ENCODE measurements at regions not wholly inside any gene's neighbourhood (a gene's known extent, or its start where the extent isn't known, plus 50 kb on each side); places are given as distances from the start of the nearest gene placed in this dataset.

DNA sequence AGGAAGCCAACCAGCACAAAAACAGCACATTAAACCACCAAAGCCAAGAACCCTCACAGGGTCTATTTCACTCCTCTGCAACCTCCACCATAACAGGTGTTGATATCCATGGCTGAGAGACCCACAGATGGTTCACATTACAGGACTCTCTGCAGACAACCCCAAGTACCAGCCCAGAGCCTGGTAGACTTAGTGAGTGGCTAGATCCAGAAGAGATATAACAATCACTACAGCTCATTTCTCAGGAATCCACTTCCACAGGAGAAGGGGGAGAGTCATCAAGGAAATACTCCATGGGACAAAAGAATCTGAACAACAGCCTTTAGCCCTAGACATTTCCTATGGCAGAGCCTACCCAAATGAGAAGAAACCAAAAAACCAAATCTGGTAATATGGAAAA, 168.1 kb upstream of the CD96 start:
- no peak for DNase-seq (ENCODE audit: low read depth)
- TF ChIP-seq, protein P1, sequence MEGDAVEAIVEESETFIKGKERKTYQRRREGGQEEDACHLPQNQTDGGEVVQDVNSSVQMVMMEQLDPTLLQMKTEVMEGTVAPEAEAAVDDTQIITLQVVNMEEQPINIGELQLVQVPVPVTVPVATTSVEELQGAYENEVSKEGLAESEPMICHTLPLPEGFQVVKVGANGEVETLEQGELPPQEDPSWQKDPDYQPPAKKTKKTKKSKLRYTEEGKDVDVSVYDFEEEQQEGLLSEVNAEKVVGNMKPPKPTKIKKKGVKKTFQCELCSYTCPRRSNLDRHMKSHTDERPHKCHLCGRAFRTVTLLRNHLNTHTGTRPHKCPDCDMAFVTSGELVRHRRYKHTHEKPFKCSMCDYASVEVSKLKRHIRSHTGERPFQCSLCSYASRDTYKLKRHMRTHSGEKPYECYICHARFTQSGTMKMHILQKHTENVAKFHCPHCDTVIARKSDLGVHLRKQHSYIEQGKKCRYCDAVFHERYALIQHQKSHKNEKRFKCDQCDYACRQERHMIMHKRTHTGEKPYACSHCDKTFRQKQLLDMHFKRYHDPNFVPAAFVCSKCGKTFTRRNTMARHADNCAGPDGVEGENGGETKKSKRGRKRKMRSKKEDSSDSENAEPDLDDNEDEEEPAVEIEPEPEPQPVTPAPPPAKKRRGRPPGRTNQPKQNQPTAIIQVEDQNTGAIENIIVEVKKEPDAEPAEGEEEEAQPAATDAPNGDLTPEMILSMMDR (conservative IDR thresholded peaks at IDR 0.05; ENCODE audit: control insufficient read depth, insufficient read depth, low read depth, low read length), result no peak
- no peak overlapping the region for H3K4me3 ChIP-seq (ENCODE audit: control insufficient read depth, low read depth, low read length)

DNA sequence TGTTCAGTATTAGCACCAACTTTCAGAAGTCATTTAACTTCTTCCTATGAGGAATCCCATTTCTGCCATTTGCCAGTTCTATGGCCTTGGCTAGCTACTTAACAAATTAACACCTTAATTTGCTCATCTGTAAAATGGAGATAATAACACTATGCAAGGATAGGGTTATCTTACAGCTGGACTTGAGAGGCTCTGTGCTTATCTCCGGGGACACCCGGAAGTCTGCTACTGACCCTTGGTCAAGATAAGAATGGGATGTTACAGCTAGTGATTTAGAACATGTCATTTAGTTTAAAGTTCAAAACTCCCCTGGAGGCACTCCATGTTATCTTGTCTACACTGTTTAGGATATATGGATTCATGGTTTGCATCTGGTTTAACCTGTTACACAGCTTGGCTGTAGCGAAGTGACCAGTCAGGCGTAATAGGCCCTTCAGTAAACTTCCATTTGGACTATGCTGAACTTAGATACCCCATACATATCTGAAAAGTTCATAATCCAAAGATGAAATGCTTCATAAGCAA, 156.0 kb upstream of the CD96 start:
- no peak overlapping the region for H3K4me3 ChIP-seq (ENCODE audit: control insufficient read depth, low read depth, low read length)
- TF ChIP-seq, protein P1 (conservative IDR thresholded peaks at IDR 0.05; ENCODE audit: control insufficient read depth, insufficient read depth, low read depth, low read length), result no peak
- DNase-seq (ENCODE audit: low read depth), result no peak

DNA sequence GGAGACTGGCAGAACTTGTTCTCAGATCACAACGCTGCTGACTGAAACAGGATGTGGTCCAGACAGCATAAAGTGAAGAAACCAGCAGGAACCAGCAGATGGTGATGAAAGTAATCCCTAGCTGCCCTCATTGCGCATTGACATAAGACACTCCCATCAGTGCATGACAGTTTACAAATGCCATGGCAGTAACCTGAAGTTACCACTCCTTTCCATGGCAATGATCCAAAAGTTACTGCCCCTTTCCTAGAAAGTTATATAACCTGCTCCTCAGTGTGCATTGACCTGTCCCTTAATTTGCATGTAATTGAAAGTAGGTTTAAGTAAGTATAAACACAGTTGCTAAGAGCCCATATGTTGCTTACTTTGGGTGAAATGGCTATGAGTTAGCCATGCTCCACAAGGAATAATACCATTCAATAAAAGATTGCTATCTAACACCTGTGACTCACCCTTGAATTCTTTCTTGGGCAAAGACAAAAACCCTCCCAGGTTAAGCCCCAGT, 149.1 kb upstream of the CD96 start:
- TF ChIP-seq, protein P1 (conservative IDR thresholded peaks at IDR 0.05; ENCODE audit: control insufficient read depth, insufficient read depth, low read depth, low read length), result no peak
- no peak overlapping the region for H3K4me3 ChIP-seq (ENCODE audit: control insufficient read depth, low read depth, low read length)
- no peak for DNase-seq (ENCODE audit: low read depth)

DNA sequence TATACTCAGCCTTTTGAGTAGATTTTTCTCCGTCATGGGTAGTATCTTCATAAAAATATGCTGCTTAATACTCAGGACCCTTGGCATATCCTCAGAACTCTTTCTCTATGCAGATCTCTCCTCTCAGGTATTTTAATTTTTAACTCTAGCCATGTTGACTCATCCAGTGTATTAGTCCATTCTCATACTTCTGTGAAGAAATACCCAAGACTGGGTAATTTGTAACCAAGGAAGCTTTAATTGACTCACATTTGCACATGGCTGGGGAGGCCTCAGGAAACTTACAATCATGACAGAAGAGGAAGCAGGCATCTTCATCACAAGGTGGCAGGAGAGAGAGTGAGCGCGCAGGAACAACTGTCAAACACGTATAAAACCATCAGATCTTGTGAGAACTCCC, 129.3 kb upstream of the CD96 start:
- TF ChIP-seq, protein P1 (conservative IDR thresholded peaks at IDR 0.05; ENCODE audit: control insufficient read depth, insufficient read depth, low read depth, low read length), result no peak
- DNase-seq (ENCODE audit: low read depth), result no peak
- H3K4me3 ChIP-seq (ENCODE audit: control insufficient read depth, low read depth, low read length), result no peak overlapping the region

DNA sequence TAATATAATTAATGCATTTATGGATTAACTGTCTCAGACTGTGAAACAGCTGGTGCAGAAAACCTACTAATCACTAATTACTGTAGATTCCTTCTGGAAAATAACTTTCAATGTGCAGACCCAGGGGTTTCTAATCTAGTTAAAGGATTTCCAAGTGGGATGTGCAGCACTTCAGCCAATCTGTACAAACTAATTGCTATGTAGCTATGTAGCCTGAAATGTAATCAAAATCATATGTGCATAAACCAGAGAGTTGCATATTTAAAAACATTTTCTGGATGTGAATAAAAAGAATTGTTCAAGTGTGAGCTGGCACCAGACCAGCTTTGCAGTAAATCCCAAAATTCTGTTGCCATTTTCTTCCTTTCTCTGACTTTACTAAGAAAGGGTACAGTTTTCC, 127.5 kb upstream of the CD96 start:
- TF ChIP-seq, protein P1 (conservative IDR thresholded peaks at IDR 0.05; ENCODE audit: control insufficient read depth, insufficient read depth, low read depth, low read length), result no peak
- no peak for DNase-seq (ENCODE audit: low read depth)
- H3K4me3 ChIP-seq (ENCODE audit: control insufficient read depth, low read depth, low read length), result no peak overlapping the region

DNA sequence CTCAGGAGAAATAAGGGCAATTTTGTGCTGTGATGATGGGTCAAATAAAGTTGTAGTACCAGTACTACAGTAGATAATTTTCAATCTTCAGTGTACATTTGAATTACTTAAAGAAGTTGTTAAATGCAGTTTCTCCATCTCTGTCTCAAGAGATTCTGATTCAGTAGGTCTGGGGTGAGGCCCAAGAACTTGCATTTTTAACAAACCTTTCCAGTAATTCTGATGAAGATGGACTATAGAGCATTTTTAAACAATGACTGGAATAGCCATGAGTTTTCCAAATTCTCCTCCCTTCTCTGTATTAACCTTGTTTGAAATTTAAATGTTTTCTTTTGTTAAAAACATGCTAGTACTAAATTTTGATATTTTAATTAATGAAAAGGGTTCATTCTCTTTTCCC, 127.0 kb upstream of the CD96 start:
- H3K4me3 ChIP-seq (ENCODE audit: control insufficient read depth, low read depth, low read length), result no peak overlapping the region
- no peak for DNase-seq (ENCODE audit: low read depth)
- TF ChIP-seq, protein P1 (conservative IDR thresholded peaks at IDR 0.05; ENCODE audit: control insufficient read depth, insufficient read depth, low read depth, low read length), result no peak

DNA sequence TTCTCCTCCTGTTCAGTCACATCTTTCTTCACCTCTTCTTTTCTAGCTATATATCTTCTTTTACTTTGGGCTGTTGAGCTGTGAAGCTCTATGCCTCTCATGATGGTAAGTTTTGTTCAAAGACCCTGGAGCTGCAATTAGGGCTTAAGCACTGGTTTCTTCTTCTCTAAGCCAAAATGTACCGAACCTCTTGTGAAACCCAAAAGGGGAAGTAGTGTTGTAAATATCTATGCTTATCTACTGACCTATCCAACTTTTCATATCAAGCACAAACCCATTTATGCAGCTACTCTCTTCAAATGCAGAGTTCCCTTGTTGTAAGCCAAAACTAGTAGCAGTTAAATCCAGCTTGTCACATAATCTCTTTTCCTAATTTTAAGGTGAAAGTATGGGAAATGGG, 123.6 kb upstream of the CD96 start:
- no peak overlapping the region for H3K4me3 ChIP-seq (ENCODE audit: control insufficient read depth, low read depth, low read length)
- DNase-seq (ENCODE audit: low read depth), result no peak
- TF ChIP-seq, protein P1 (conservative IDR thresholded peaks at IDR 0.05; ENCODE audit: control insufficient read depth, insufficient read depth, low read depth, low read length), result no peak

Measured in fibroblast of mammary gland (primary cell).